SU-DHL-6 (cell line): ENCODE measurements at regions not wholly inside any gene's neighbourhood (a gene's known extent, or its start where the extent isn't known, plus 50 kb on each side); places are given as distances from the start of the nearest gene placed in this dataset.

Experiments used
- H2AFZ ChIP-seq: fragments of 200-600 bp; sonication (generic); 2 replicates; pipeline ENCODE4 v1.6.1; 2014; ENCODE audit warnings: low read depth, mild to moderate bottlenecking, moderate library complexity, mixed read lengths, antibody characterized with exemption, low read length; ENCODE audit not compliant: severe bottlenecking
- H3F3A ChIP-seq: fragments of 200-600 bp; shearing (Covaris generic); 2 replicates; pipeline ENCODE4 v1.6.0; 2016; ENCODE audit warnings: antibody characterized with exemption, mild to moderate bottlenecking; ENCODE audit not compliant: insufficient read depth
- H3K27ac ChIP-seq: fragments of 200-600 bp; sonication (generic); 2 replicates; pipeline ENCODE4 v1.5.1; 2016; ENCODE audit warnings: low read depth, mild to moderate bottlenecking, low read length, moderate library complexity, mixed read lengths
- H3K27me3 ChIP-seq: fragments of 200-600 bp; sonication (generic), shearing (Covaris generic); 2 replicates; pipeline ENCODE4 v1.6.0; 2014; ENCODE audit warnings: mild to moderate bottlenecking, low read length
- H3K36me3 ChIP-seq: fragments of 200-600 bp; sonication (generic); 2 replicates; pipeline ENCODE4 v1.6.1; 2014; ENCODE audit warnings: mild to moderate bottlenecking, low read length, mixed read lengths
- H3K4me2 ChIP-seq: fragments of 300-600, 200-600 bp; shearing (Covaris generic), sonication (generic); 2 replicates; pipeline ENCODE4 v1.6.0; 2014; ENCODE audit warnings: low read length, low read depth, mild to moderate bottlenecking; ENCODE audit not compliant: poor library complexity, severe bottlenecking
- H3K4me3 ChIP-seq: fragments of 200-600 bp; sonication (generic); 2 replicates; pipeline ENCODE4 v1.5.1; 2014; ENCODE audit warnings: antibody characterized with exemption, low read length, mild to moderate bottlenecking, mixed read lengths; ENCODE audit not compliant: insufficient read depth, poor library complexity, severe bottlenecking
- H3K79me2 ChIP-seq: fragments of 200-600 bp; sonication (generic); 2 replicates; pipeline ENCODE4 v1.6.1; 2014; ENCODE audit warnings: mild to moderate bottlenecking, low read length, moderate library complexity; ENCODE audit not compliant: insufficient read depth
- H3K9ac ChIP-seq: fragments of 200-600 bp; sonication (generic); 2 replicates; pipeline ENCODE4 v1.7.0; 2014; ENCODE audit warnings: mild to moderate bottlenecking, low read length
- H3K9me2 ChIP-seq: fragments of 200-600 bp; sonication (generic); replicated peaks from 2 replicates; pipeline ENCODE4 v1.6.1; 2014; ENCODE audit warnings: low read length; ENCODE audit not compliant: insufficient read depth
- H3K9me3 ChIP-seq: fragments of 200-600 bp; sonication (generic); 2 replicates; pipeline ENCODE4 v1.6.1; 2014; ENCODE audit warnings: low read length, mixed read lengths; ENCODE audit not compliant: insufficient read depth
- H4K20me1 ChIP-seq: fragments of 200-600 bp; sonication (generic); 2 replicates; pipeline ENCODE4 v1.6.1; 2014; ENCODE audit warnings: low read depth, mild to moderate bottlenecking, antibody characterized with exemption, low read length, moderate library complexity, mixed read lengths
- CTCF ChIP-seq: fragments of 200-600 bp; sonication (generic); IDR thresholded peaks from one replicate; pipeline ENCODE4 v1.5.1; 2017; ENCODE audit warnings: antibody characterized with exemption, mild to moderate bottlenecking, low read length, moderate library complexity; ENCODE audit not compliant: insufficient read depth, poor library complexity, severe bottlenecking
- EZH2phosphoT487 ChIP-seq: fragments of 200-600 bp; sonication (generic), shearing (Covaris generic); conservative IDR thresholded peaks from 2 replicates; pipeline ENCODE4 v1.6.1; 2018; ENCODE audit warnings: mild to moderate bottlenecking, antibody characterized with exemption, low read length, moderate library complexity, mixed read lengths

GRCh38 chr7:79553811-79554555 lies 100.5 kb upstream of the MAGI2 start:
- H3K9me3 ChIP-seq, result no peaks in the 10 kb centered on the region
- H3K4me2 ChIP-seq, result no peak overlapping the region
- no peak overlapping the region for H3K4me3 ChIP-seq
- H3F3A ChIP-seq, result no peaks in the 10 kb centered on the region
- H3K27me3 ChIP-seq, result no peaks in the 10 kb centered on the region
- H3K9ac ChIP-seq, result no peak overlapping the region
- no peaks in the 10 kb centered on the region for H3K9me2 ChIP-seq
- H2AFZ ChIP-seq, result no peak overlapping the region
- no peak for TF ChIP-seq EZH2phosphoT487
- H3K36me3 ChIP-seq, result no peaks in the 10 kb centered on the region
- no peaks in the 10 kb centered on the region for H3K79me2 ChIP-seq
- H3K27ac ChIP-seq, result no peak overlapping the region
- H4K20me1 ChIP-seq, result no peaks in the 10 kb centered on the region

DNA sequence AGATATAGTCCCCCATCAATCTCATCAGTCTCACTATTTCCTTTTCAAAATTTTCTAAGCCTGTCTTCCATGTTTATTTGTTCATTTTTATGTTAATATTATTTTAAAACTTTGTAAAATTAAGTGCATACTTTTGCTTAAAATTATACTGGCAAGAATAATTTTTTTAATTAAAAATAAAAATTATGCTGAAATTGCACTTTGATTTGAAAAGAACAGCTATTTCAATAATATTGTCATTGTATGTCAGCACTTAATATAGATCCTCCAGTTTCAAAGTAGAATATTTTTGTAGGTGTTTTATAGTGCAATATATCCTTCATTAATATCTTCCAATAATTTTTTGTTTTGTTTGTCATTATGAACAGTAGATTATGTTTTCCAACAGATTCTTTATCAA lies 99.0 kb upstream of the MAGI2 start:
- H3K9me2 ChIP-seq, result no peaks in the 10 kb centered on the region
- H3K9me3 ChIP-seq, result no peaks in the 10 kb centered on the region
- H3K4me3 ChIP-seq, result no peak overlapping the region
- H2AFZ ChIP-seq, result no peak overlapping the region
- H3K4me2 ChIP-seq, result no peak overlapping the region
- no peaks in the 10 kb centered on the region for H3F3A ChIP-seq
- H3K9ac ChIP-seq, result no peak overlapping the region
- H3K79me2 ChIP-seq, result no peaks in the 10 kb centered on the region
- TF ChIP-seq EZH2phosphoT487 (no peak), CTCF (no peak)
- H3K27me3 ChIP-seq, result no peaks in the 10 kb centered on the region
- no peaks in the 10 kb centered on the region for H3K36me3 ChIP-seq
- no peaks in the 10 kb centered on the region for H4K20me1 ChIP-seq
- H3K27ac ChIP-seq, result no peak overlapping the region

DNA sequence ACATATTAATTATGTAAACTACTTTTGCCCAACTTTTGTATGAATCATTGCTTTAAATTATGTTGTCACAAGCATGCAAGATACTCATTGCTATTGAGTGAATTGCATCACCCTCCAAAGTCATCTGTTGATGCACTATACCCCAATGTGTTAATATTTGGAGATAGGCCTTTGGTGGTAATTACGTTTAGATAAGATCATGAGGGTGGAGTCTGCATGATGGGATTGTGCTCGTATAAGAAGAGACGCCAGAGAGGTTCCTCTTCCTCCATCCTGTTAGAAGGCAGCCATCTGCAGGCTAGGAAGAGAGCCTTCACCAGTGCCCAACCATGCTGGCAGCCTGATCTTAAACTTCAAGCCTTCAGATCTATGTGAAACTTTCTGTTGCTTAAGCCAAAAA lies 95.3 kb upstream of the MAGI2 start:
- H2AFZ ChIP-seq, result no peak overlapping the region
- no peaks in the 10 kb centered on the region for H3K9me3 ChIP-seq
- H3K4me3 ChIP-seq, result no peak overlapping the region
- H3K27me3 ChIP-seq, result no peaks in the 10 kb centered on the region
- H3K27ac ChIP-seq, result no peak overlapping the region
- no peak overlapping the region for H3K9ac ChIP-seq
- H4K20me1 ChIP-seq, result no peaks in the 10 kb centered on the region
- no peaks in the 10 kb centered on the region for H3K9me2 ChIP-seq
- no peaks in the 10 kb centered on the region for H3F3A ChIP-seq
- H3K4me2 ChIP-seq, result no peak overlapping the region
- no peaks in the 10 kb centered on the region for H3K79me2 ChIP-seq
- TF ChIP-seq CTCF (no peak), EZH2phosphoT487 (no peak)
- no peaks in the 10 kb centered on the region for H3K36me3 ChIP-seq

DNA sequence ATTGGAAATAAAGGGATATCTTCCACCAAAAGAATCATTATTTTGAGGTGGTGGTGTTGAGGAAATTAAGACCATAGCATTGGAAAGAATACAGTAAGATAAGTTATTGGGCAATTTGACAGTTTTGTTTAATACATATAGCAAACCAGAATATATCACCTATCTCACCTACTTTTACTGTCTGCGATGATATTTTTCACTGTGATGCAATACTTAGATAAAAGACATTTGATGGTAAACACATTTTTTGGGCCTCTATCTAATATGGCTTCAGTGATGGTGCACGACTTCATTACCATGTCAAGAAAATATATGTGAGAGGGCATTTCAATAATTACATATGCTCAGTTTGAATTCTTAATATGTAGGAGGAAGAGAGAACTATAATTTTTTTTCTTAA lies 93.7 kb upstream of the MAGI2 start:
- Histone ChIP-seq H3K9ac (no peak overlapping the region), H3K27ac (no peak overlapping the region), H2AFZ (no peak overlapping the region), H3K4me3 (no peak overlapping the region), H3K9me2 (no peaks in the 10 kb centered on the region), H4K20me1 (no peaks in the 10 kb centered on the region), H3K79me2 (no peaks in the 10 kb centered on the region), H3K9me3 (no peaks in the 10 kb centered on the region), H3K27me3 (no peaks in the 10 kb centered on the region), H3K4me2 (no peak overlapping the region), H3K36me3 (no peaks in the 10 kb centered on the region), H3F3A (no peaks in the 10 kb centered on the region)
- TF ChIP-seq CTCF, result no peak
- no peak for TF ChIP-seq EZH2phosphoT487
